Tibial artery (tissue), 4 donors: ENCODE measurements at regions not wholly inside any gene's neighbourhood (a gene's known extent, or its start where the extent isn't known, plus 50 kb on each side); places are given as distances from the start of the nearest gene placed in this dataset.

ENCODE experiments used
- DNase-seq, 2 donors: peaks; one replicate each; pipeline ENCODE4 v3.0.0-alpha.2; 2019
- H3K27ac ChIP-seq, 2 donors: fragments of 200-600 bp; sonication (generic) in 1 of 2; 1 replicate in 1 of 2; 2 replicates in 1 of 2; pipeline ENCODE4 v1.5.1; 2018 to 2019; ENCODE audit warnings: mild to moderate bottlenecking in 1 of 2
- H3K27me3 ChIP-seq, 2 donors: fragments of 200-600 bp; sonication (generic) in 1 of 2; one replicate each; pipeline versions ENCODE4 v1.5.1 to v1.6.0; 2016 to 2019
- H3K36me3 ChIP-seq, 3 donors: fragments of 200-600 bp; sonication (generic) in 2 of 3; one replicate each; pipeline ENCODE4 v1.5.1; 2016 to 2019; ENCODE audit warnings: mild to moderate bottlenecking in 2 of 3
- H3K4me1 ChIP-seq, 4 donors: fragments of 200-600 bp; sonication (generic) in 2 of 4; 1 replicate in 3 of 4; 2 replicates in 1 of 4; pipeline ENCODE4 v1.5.1; 2016 to 2019
- H3K4me3 ChIP-seq, 2 donors: fragments of 200-600 bp; sonication (generic) in 1 of 2; 1 replicate in 1 of 2; 2 replicates in 1 of 2; pipeline ENCODE4 v1.5.1; 2018 to 2019; ENCODE audit warnings: mild to moderate bottlenecking in 2 of 2
- H3K9me3 ChIP-seq, 3 donors: fragments of 200-600 bp; sonication (generic) in 1 of 3; one replicate each; pipeline ENCODE4 v1.5.1; 2016 to 2019
- CTCF ChIP-seq, 2 experiments: fragments of 200-600 bp in 1 of 2; fragments of 450-650 bp in 1 of 2; IDR thresholded peaks; one replicate each; pipeline ENCODE4 v1.5.1; 2017 to 2019; ENCODE audit warnings: antibody characterized with exemption in 2 of 2, mild to moderate bottlenecking in 1 of 2, moderate library complexity in 1 of 2
- intact Hi-C: fragments of 100-400 bp; cut with DNase I; formaldehyde crosslinking; loops from one replicate; pipeline ENCODE4 v1.15.0; 2023; ENCODE audit warnings: low total_unique reads

DNA sequence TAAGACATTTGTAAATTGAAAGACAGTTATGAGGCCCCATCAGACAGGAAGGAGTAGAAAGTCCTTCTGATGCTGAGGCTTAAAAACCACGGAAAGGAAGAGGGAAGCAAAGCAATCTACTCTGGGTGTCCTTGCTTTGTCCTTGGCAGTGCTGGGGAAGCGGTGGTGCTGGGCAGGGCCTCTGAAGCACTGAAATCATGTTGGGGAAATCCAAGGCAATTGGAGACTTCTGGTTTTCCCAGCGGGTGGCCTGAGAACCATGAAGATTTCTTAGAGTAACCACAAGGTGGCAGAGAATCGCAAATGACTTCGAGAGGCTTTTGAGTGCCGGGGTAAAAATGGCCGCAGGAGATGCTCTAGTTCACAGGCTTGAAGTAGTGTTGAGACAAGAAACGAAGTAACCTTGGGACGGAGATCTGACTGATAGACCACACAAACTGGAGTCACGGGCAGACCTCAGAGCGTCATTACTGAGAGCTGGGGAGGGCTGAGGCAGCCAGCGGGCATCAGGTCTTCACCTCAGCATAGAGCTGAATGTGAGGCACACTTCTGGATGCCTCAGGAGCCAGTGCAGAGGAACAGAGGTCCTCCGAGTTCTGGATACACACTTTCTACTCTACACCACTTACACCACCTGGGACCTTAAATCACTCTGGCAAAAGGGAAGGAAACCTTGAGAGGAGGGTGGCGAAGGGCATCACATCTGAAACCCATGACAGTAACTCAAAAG is 130.7 kb upstream of the GPRIN3 start:
- intact Hi-C loops: loop anchor here (10.0 kb wide), 1 partner anchor 213 kb away; no protein-coding TSS in a partner anchor
- H3K4me1 ChIP-seq: no peaks in the 10 kb centered on the region
- no peaks in the 10 kb centered on the region for H3K27me3 ChIP-seq
- peak in 1 of 2 experiments; percentile 14 for TF ChIP-seq CTCF (IDR thresholded peaks at IDR 0.05)
- no peaks in the 10 kb centered on the region for H3K36me3 ChIP-seq
- no peak overlapping the region for H3K27ac ChIP-seq
- no peak for DNase-seq
- H3K9me3 ChIP-seq: no peaks in the 10 kb centered on the region
- no peak overlapping the region for H3K4me3 ChIP-seq

DNA sequence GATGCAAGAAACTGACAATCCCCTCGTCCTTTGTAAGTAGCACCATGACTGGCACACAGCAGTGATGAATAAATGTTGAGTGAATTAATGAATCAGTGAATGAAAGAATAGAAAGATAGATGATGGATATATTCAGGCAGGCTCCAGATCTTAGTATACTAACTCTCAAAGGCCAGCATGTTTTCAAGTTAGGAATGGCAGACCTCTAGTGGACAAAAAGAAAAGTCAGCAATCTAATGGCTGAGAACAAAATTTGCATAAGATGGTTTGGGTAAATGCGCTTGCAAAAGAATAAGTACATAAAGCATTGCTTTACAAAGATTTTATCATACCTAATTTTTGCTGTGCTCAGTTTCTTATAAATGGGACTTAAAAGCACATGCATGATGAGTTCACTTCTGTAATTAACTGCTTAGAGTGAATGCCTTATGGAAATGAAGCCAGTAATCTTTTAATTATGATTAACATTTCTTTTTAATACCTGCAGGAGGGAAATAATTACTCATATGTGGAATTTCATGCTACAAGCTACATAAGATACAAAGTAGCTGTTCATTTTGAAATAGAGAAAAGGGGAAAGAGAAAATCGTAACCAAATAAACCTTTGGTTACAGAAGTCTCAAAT is 126.9 kb upstream of the GPRIN3 start:
- Histone ChIP-seq H3K4me3 (no peak overlapping the region), H3K9me3 (no peaks in the 10 kb centered on the region), H3K27me3 (no peaks in the 10 kb centered on the region), H3K36me3 (no peaks in the 10 kb centered on the region), H3K27ac (no peak overlapping the region), H3K4me1 (no peaks in the 10 kb centered on the region)
- no peak for DNase-seq
- TF ChIP-seq CTCF (IDR thresholded peaks at IDR 0.05): peak; percentile 42 to 48
- intact Hi-C loops: loop anchor here (10.0 kb wide), 1 partner anchor 210 kb away; no protein-coding TSS in a partner anchor

GRCh38 chr4:89427782-89428181 is 120.2 kb upstream of the GPRIN3 start:
- no peak for DNase-seq
- no peak overlapping the region for H3K27ac ChIP-seq
- intact Hi-C loops: no loop called here
- H3K4me3 ChIP-seq: no peak overlapping the region
- H3K36me3 ChIP-seq: no peaks in the 10 kb centered on the region
- H3K27me3 ChIP-seq: no peaks in the 10 kb centered on the region
- TF ChIP-seq CTCF (IDR thresholded peaks at IDR 0.05): no peak
- no peaks in the 10 kb centered on the region for H3K4me1 ChIP-seq
- no peaks in the 10 kb centered on the region for H3K9me3 ChIP-seq

DNA sequence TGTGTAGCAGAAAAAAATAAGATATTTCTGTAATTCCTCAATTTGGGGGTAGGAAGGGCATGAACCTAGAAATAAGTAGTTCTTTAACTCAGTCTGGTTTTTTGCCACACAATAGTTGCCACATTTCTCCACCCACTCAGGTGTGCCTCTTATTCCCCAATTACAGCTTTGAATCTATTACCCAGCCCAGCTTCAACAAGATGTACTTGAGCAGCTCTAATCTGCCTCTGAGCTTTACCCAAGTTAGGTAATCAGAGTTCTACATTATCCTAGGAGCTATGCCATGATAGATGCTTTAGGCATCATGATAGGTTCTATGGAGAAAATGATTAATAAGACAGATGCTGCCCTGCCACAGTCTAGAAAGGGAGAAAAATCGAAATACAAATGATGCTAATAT is 117.4 kb upstream of the GPRIN3 start:
- no peaks in the 10 kb centered on the region for H3K27me3 ChIP-seq
- no peaks in the 10 kb centered on the region for H3K36me3 ChIP-seq
- H3K4me1 ChIP-seq: no peaks in the 10 kb centered on the region
- DNase-seq: no peak
- no peak overlapping the region for H3K27ac ChIP-seq
- no peaks in the 10 kb centered on the region for H3K9me3 ChIP-seq
- TF ChIP-seq CTCF (IDR thresholded peaks at IDR 0.05): no peak
- intact Hi-C loops: no loop called here
- H3K4me3 ChIP-seq: no peak overlapping the region

GRCh38 chr4:89422441-89422990 is 114.9 kb upstream of the GPRIN3 start:
- no peaks in the 10 kb centered on the region for H3K9me3 ChIP-seq
- H3K36me3 ChIP-seq: no peaks in the 10 kb centered on the region
- H3K27me3 ChIP-seq: no peaks in the 10 kb centered on the region
- DNase-seq: no peak
- H3K4me3 ChIP-seq: no peak overlapping the region
- no peak for TF ChIP-seq CTCF (IDR thresholded peaks at IDR 0.05)
- H3K27ac ChIP-seq: no peak overlapping the region
- H3K4me1 ChIP-seq: no peaks in the 10 kb centered on the region
- intact Hi-C loops: no loop called here
